CD4-positive, alpha-beta T cell treated with Interleukin-12 subunit alpha and Interleukin-12 subunit beta, for 1 hour (primary cell): ENCODE measurements at regions not wholly inside any gene's neighbourhood (a gene's known extent, or its start where the extent isn't known, plus 50 kb on each side); places are given as distances from the start of the nearest gene placed in this dataset.
"Not testable (repeated sequence)": the region's sequence is repeated elsewhere in the genome, so short reads cannot be mapped to it uniquely, and the experiment has no call there.

Source experiments
- DNase-seq: peaks from one replicate; pipeline ENCODE4 v3.0.0-alpha.2; 2020

DNA sequence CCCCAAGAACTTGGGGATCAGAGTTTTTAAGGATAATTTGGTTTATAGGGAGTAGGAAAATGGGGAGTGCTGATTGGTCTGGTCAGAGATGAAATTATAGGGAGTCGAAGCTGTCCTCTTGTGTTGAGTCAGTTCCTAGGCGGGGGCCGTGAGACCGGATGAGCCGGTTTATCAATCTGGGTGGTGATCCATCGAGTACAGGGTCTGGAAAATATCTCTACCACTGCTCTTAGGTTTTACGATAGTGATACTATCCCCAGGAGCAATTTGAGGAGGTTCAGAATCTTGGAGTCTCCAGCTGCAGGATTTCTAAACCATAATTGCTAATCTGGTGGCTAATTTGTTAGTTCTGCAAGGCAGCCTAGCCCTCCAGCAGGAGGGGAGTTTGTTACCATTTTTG, 403.4 kb downstream of the CDH11 start:
- no peak for DNase-seq

DNA sequence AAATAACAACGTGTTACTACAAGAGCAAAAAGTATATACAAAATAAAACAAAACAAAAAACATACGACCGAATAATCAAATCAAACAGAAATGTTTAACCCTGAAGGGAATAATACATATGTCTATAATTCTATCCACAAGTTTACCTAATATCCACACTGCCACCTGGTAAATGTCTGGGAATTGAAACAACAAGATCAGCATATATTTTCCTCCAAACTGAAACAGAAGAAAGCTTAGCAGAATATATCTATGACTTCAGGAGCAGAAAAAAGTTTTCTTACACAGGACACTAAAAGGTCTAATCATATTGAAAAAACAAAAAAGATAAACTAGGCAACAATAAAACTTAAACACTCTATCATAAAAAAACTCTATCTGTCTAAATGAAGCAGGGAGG, 404.0 kb downstream of the CDH11 start:
- no peak for DNase-seq

DNA sequence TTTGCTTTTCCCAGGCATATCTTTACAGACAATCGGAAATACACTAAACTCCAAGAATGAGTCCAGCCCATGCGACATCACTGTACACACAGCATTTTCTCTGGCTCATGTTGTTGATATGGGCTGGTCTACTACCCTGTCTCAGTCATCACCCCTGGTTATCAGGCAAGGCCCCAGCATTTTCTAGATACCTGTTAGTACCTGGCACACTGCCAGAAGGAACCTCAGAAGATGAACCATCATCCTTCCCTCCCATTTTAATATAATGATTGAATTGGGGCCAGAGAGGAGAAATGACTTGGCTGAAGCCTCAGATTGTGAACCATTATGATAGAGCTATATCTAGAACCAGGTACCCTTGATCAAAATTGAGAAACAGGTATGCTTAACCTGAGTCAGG, 406.2 kb downstream of the CDH11 start:
- no peak for DNase-seq

DNA sequence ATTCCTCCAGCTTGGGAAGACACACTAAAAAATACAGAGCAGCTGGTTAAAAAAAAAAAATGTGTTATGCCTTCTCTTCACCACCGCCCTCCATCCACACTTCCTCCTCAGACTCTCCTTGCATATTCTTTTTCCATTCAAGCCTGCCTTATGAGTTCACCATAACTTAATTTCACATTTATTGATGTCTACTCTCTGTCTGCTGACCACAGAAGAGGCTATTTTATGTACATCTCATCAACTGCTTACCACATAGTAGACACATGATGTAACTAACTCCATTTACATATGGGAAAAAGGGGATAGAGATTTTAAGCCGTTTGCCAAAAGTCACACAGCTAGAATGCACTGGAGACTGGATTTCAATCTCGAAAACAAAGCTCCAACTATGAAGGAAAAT, 409.8 kb downstream of the CDH11 start:
- DNase-seq = no peak

- no peak for DNase-seq
These were observed 410.3 kb downstream of the CDH11 start for GRCh38 chr16:64711596-64711995.

DNA sequence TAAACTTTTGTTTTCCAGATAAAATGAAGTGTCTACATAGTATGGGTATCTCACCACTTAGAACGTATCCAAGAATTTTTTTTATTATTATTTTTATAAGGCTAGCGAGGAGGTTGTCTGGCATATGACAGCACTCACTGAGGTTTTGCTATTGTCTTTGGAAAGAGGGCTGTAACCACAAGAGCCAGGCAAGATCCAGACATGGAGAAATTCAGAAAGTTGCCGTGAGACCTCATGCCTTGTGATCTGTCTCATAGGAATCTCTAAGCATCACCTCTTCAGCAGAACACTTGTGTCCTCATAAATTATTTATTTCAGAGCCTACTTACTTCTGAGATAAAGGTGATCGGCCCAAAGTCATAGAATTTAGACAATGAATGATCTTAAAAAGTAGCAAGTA, 410.8 kb downstream of the CDH11 start:
- no peak for DNase-seq

GRCh38 chr16:64705443-64705842, 416.4 kb downstream of the CDH11 start:
- DNase-seq = no peak

DNA sequence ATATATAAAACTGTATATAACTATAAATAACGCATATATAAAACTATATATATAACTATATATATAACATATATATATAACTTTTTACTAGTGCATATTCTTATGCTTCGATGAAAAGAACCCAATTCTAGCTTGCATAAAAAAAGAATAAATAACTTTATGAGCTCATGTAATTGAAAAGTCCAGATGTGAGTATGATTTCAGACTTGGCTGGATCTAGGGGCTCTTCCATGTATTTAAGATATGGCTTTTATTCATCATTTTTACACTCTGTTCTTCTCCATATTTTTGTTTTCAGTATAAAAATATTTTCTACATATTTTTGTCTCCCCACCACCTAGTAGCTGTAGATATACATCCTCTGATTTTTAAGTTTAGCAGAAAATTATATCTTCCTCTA, 417.5 kb downstream of the CDH11 start:
- no peak for DNase-seq

- DNase-seq = no peak
These were observed 419.4 kb downstream of the CDH11 start for GRCh38 chr16:64702415-64702814.

DNA sequence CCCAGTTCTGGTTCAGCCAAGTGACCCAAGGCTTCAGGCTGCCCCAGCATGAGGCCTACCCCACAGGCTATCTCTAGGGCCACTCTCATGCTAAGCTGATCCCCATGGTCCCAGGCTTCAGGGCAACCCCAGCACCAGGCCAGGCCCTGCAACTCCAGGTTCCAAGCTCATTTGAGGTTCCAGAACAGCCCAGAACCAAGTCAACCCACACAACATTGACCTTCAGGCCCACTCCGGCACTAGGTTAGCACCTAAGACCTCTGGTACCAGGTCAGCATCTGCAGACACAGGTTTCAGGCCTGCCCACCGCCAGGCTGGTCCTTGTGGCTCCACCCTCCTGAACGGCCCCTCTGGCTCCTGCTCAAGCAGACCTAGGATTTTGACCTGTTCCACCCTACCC, 421.2 kb downstream of the CDH11 start:
- no peak for DNase-seq

DNA sequence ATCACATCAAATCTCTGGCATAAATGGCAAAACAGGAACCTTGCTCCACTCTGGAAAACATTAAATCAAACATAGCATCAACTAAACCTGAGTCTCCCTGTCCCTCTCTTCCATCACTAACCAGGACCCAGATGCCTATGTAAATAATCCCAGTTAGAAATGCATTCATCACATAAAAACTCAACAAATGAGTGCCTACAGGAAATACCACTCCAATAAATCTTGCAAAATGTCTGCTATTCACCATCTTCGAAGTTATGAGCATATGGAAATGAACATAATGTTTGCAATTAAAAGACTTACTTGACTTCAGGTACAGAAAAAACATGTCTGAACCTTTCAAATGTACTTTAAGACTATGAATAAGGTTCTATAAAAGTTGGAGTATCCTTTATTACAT, 425.0 kb downstream of the CDH11 start:
- DNase-seq = no peak

- no peak for DNase-seq
These were observed 426.2 kb downstream of the CDH11 start for GRCh38 chr16:64695684-64696083.

- no peak for DNase-seq
These were observed 427.9 kb downstream of the CDH11 start for GRCh38 chr16:64693946-64694345.

GRCh38 chr16:64687786-64688185, 434.1 kb downstream of the CDH11 start:
- no peak for DNase-seq

- DNase-seq = no peak
These were observed 434.7 kb downstream of the CDH11 start for GRCh38 chr16:64687123-64687522.

GRCh38 chr16:64679976-64680690, 441.7 kb downstream of the CDH11 start:
- no peak for DNase-seq

GRCh38 chr16:64669573-64669972, 452.3 kb downstream of the CDH11 start:
- DNase-seq = no peak

DNA sequence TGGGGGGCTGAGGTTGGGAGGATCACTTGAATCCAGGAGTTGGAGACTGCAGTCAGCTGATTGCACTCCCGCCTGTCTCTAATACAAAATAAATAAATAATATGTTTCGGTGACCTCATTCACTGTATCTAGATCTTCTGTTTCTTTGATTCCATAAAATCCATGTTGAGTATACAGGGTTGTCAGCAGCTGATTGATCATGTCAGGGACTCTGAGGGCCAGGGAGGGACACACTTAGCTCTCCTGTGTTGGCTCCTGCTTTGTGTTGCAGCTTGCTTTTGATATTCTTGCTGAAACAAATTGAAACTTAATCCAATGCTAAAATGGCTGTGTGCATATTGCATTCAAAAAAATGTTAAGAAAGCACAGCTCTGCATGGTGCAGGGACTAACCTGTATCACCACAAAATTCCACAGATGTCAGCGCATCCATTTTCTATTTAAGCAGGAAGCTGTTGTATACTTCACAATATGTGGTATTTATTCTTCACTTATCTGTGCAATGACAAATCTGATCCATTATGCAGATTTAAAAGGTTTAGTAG, 454.5 kb downstream of the CDH11 start:
- DNase-seq = no peak

- not testable (repeated sequence) for DNase-seq
These were observed 459.6 kb downstream of the CDH11 start for GRCh38 chr16:64662312-64662711.

DNA sequence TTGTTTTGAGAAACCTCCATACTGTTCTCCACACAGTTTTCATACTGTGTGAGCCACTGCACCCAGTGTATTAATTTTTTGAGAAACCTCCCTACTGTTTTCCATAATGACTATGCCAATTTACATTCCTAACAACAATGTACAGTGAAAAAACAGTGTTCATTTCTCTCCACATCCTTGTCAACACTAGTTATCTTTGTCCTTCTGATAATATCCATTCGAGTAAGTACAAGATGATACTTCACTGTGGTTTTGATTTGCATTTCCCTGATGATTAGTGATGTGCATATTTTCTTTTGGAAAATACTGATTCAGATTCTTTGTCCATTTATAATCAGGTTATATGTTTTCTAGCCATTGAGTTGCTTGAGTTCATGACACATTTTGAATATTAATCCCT, 462.0 kb downstream of the CDH11 start:
- DNase-seq = no peak

DNA sequence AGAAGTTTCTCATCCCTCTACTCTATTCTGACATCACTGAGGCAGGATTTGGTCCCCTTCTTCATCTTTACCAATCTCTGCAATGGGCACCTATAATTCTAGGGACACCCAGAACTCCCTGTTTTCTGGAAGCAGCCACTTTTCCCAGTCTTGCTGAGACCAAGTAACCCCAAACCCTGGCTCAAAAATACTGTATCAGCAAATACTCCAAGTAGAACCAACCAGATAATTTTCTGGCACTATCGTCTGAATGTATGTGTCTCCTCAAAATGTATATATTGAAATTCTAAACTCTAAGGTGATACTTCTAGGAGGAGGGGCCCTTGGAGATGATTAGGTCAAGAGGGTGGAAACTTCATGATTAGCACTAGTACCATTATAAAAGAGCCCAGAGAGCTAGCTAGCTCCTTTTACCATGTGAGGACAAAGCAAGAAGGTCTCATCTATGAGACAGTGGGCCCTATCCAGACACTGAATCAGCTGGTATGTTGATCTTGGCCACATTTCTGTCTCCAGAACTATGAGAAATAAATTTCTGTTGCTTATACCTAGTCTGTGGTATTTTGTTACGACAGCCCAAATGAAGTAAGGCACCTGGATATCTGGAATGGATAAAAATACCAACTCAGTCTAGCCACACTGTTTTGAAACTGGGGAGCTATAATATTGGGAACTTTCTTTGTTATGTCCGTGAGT, 464.4 kb downstream of the CDH11 start:
- DNase-seq = no peak

- no peak for DNase-seq
These were observed 465.4 kb downstream of the CDH11 start for GRCh38 chr16:64656471-64656870.

GRCh38 chr16:64654178-64654577, 467.7 kb downstream of the CDH11 start:
- no peak for DNase-seq

- no peak for DNase-seq
These were observed 473.6 kb downstream of the CDH11 start for GRCh38 chr16:64648282-64648681.

- DNase-seq = no peak
These were observed 480.5 kb downstream of the CDH11 start for GRCh38 chr16:64641343-64641742.
